Spinal cord (tissue), 9 donors: ENCODE measurements at regions not wholly inside any gene's neighbourhood (a gene's known extent, or its start where the extent isn't known, plus 50 kb on each side); places are given as distances from the start of the nearest gene placed in this dataset.
A peak's percentile ranks its signal among the peaks of the same experiment; 100 is the strongest.
"Not testable (repeated sequence)": the region's sequence is repeated elsewhere in the genome, so short reads cannot be mapped to it uniquely, and the experiment has no call there.

Source experiments
- DNase-seq, 6 donors: peaks; one replicate each; pipeline versions ENCODE4 v3.0.0 to v3.0.0-alpha.2; 2013 to 2015; ENCODE audit warnings: low spot score in 6 of 6, low read depth in 4 of 6
- H3K27ac ChIP-seq: one replicate; pipeline ENCODE4 v1.5.1; 2013; ENCODE audit warnings: low read depth, low read length, control low read depth
- H3K27me3 ChIP-seq: one replicate; pipeline ENCODE4 v1.6.1; 2013; ENCODE audit warnings: low read length; ENCODE audit not compliant: control insufficient read depth, insufficient read depth
- H3K36me3 ChIP-seq: one replicate; pipeline ENCODE4 v1.6.1; 2013; ENCODE audit warnings: low read length; ENCODE audit not compliant: control insufficient read depth, insufficient read depth
- H3K4me1 ChIP-seq: one replicate; pipeline ENCODE4 v1.6.1; 2013; ENCODE audit warnings: low read length; ENCODE audit not compliant: control insufficient read depth, insufficient read depth
- H3K4me3 ChIP-seq: one replicate; pipeline ENCODE4 v1.5.1; 2013; ENCODE audit warnings: low read depth, low read length, control low read depth
- H3K9me3 ChIP-seq: one replicate; pipeline ENCODE4 v1.6.1; 2013; ENCODE audit warnings: low read length; ENCODE audit not compliant: control insufficient read depth, insufficient read depth
- WGBS: methylation state at CpG from one replicate; pipeline ENCODE4 v1.1.5; 2013; ENCODE audit warnings: missing lambda C conversion rate; ENCODE audit not compliant: insufficient coverage; 5-methylcytosine and 5-hydroxymethylcytosine counted together
- donor health status: healthy.

DNA sequence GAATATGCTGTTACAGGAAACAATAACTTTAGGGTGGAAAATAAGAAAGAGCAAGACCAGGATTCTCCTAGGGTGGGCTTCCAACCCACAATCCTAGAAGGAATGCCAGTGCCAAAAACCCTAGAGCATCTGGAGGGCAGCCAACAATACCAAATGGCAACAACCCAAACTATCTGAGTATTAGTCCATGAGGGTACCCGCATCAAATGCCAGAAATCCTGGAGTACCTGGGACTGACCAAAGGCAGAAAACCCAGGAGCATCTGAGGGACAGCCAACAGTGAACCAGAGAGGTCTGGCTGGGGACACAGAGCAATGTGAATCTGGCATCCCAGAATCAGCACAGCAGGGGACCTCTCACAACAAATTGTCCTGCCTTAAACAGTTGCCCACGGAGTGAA, 126.3 kb downstream of the SCG2 start:
- DNase-seq, result no peak
- Histone ChIP-seq H3K27ac (no peak overlapping the region), H3K9me3 (no peaks in the 10 kb centered on the region), H3K36me3 (no peaks in the 10 kb centered on the region), H3K4me3 (no peak overlapping the region), H3K27me3 (no peaks in the 10 kb centered on the region), H3K4me1 (no peaks in the 10 kb centered on the region)
- WGBS, result 100% methylated on average over 1 of the region's 2 CpGs

DNA sequence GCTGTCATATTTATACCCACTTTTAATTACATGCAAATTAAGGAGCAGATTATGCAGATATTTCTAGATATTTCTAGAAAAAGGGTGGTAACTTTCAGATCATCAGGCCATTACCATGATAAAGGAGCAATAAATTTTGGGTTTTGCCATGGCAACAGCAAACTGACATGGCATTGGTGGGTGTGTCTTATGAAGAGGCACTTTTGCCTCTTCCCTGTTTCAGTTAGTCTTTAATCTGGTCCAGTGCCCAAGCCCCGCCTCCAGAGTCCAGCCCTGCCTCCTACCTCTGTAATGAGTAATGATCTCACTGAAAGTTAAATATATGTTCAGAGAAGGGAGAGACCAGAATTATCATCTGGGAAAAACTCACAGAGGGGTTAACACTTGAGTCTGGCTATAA, 124.8 kb downstream of the SCG2 start:
- Histone ChIP-seq H3K27me3 (no peaks in the 10 kb centered on the region), H3K27ac (no peak overlapping the region), H3K4me3 (no peak overlapping the region), H3K9me3 (no peaks in the 10 kb centered on the region), H3K4me1 (no peaks in the 10 kb centered on the region), H3K36me3 (no peaks in the 10 kb centered on the region)
- DNase-seq, result no peak
- no CpG with 5 or more reads among the region's 1 CpG for WGBS

DNA sequence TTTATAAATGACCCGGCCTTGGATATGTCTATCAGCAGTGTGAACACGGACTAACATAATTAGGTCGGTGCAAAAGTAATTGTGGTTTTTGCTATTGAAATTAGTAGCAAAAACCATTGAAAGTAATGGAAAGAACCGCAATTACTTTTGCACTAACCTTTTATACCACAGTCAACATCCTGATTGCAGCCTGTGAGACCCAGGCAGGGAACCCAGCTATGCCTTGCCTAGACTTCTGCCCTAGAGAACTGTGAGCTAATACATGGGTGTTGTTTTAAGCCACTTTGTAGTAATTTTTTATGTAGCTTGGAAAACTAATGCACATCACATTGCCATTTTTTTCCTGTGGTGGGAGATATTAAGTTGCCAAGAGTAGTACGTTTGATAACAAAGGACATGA, 120.7 kb downstream of the SCG2 start:
- no peaks in the 10 kb centered on the region for H3K4me1 ChIP-seq
- no peak overlapping the region for H3K4me3 ChIP-seq
- no peak overlapping the region for H3K27ac ChIP-seq
- no peak for DNase-seq
- H3K9me3 ChIP-seq, result no peaks in the 10 kb centered on the region
- no peaks in the 10 kb centered on the region for H3K27me3 ChIP-seq
- WGBS, result no CpG with 5 or more reads among the region's 5 CpGs
- no peaks in the 10 kb centered on the region for H3K36me3 ChIP-seq

DNA sequence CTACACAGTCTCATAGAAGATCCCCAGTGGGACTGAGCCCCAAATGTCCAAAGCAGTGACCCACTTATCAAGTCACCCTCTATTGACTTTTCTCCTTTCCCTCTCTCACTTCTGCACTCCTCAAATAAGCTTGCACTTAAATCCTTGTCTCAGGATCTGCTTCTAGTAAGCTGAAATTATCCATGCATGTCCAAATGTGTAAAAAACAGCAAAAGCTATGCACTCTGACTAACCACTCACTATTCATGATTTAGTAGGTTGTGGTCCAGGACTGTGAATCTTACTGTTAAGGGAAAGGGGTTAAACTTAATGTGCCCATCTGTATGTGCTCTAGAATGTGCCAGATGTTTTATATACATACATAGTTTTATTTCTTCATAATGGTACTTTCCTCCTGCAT, 115.4 kb downstream of the SCG2 start:
- no peaks in the 10 kb centered on the region for H3K36me3 ChIP-seq
- no peak overlapping the region for H3K4me3 ChIP-seq
- no peaks in the 10 kb centered on the region for H3K27me3 ChIP-seq
- no peak overlapping the region for H3K27ac ChIP-seq
- H3K9me3 ChIP-seq, result peaks cover 2% of the 10 kb centered on the region
- no peaks in the 10 kb centered on the region for H3K4me1 ChIP-seq
- no peak for DNase-seq

DNA sequence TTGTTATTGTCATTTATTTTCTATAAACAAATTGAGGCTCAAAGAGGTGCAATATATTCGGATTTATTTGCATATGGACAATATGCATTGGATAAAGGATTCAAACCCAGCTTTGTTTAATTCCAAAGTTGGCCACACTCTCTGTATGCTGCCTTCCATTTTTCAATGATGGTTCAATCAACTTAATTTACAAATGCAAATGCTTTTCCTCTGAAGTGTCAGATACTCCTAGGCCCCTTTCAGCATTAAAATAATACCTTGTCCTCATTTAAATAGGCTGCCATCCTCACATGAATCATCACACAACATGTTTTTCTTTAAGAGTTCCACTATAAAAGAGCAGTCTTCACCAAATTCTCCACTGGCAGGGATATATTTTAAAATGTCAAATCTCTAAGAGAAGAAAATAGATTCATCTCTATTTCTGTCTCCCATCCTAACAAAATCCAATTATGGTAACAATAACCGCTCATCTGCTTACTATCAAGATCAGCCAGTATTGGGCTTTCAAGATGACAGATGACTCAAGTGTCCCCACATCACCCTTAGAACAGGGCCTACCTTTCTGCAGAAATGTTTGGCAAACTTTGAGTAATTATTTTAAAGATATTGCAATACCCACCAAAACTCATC, 114.8 kb downstream of the SCG2 start:
- no peaks in the 10 kb centered on the region for H3K4me1 ChIP-seq
- H3K4me3 ChIP-seq, result no peak overlapping the region
- H3K27ac ChIP-seq, result no peak overlapping the region
- no CpG with 5 or more reads among the region's 2 CpGs for whole genome bisulfite sequencing
- no peaks in the 10 kb centered on the region for H3K27me3 ChIP-seq
- peak in 1 of 6 donors; percentile 8 for DNase-seq
- H3K36me3 ChIP-seq, result no peaks in the 10 kb centered on the region
- peaks cover 2% of the 10 kb centered on the region for H3K9me3 ChIP-seq

DNA sequence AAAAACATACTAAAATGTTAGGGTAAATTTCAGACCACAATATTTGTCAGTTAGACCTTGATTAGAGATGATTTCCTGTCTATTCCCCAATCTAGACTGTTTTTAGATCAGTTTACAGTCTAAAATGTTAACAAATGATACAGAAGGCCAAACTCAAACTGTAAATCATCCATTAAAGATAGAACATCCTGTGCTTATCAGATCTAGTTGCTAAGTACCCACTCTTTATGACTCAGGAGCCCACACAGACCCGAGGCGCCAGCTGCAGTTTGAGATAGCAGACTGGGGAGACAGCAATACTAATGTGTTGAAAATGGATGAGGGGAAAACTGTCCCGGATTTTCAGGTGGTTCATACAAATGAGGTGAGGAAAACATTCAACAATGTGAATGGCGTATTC, 113.3 kb downstream of the SCG2 start:
- no peak for DNase-seq
- Histone ChIP-seq H3K9me3 (peaks cover 2% of the 10 kb centered on the region), H3K27me3 (no peaks in the 10 kb centered on the region), H3K4me3 (no peak overlapping the region), H3K27ac (no peak overlapping the region), H3K4me1 (no peaks in the 10 kb centered on the region), H3K36me3 (no peaks in the 10 kb centered on the region)
- 100% methylated on average over 1 of the region's 4 CpGs for WGBS

DNA sequence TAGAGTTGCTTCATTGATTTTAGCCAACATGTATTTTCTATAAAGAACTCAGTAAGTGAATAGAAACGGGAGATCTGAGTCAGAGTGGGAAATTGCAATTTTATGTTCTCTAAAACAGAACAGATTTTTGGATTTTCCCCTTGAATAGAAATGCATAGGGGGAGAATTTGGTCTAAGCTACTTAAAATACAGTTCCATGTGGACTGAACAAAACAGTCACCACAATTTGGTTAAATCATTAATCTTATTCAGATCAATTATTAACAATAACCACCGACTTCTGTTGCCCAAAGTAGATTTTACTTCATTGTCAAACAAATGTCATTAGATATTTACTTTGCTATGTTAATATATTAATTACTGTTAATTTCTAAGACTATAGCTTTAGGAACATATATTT, 107.7 kb downstream of the SCG2 start:
- no CpG with 5 or more reads among the region's 2 CpGs for WGBS
- peak in 1 of 6 donors; percentile 36 for DNase-seq
- Histone ChIP-seq H3K27ac (no peak overlapping the region), H3K27me3 (no peaks in the 10 kb centered on the region), H3K36me3 (no peaks in the 10 kb centered on the region), H3K4me3 (no peak overlapping the region), H3K4me1 (no peaks in the 10 kb centered on the region), H3K9me3 (peaks cover 2% of the 10 kb centered on the region)

DNA sequence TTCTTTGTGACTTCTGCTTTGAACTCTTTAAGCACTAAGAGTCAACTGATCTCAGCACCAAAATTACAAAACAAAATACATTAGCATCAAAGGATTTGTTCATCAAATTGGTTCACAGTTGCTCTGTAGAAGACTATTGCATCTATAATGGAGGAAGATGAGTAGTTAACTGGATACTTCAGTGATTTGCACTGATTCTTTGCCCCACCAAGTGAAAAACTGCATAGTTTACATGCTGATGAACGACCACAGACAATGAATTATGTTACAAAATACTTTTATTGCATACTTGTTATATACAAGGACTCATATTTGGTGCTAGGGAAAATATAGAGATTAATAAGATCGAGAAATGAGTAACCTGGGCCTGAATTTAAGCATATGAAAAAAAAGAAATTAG, 107.2 kb downstream of the SCG2 start:
- no peak overlapping the region for H3K27ac ChIP-seq
- no peak for DNase-seq

DNA sequence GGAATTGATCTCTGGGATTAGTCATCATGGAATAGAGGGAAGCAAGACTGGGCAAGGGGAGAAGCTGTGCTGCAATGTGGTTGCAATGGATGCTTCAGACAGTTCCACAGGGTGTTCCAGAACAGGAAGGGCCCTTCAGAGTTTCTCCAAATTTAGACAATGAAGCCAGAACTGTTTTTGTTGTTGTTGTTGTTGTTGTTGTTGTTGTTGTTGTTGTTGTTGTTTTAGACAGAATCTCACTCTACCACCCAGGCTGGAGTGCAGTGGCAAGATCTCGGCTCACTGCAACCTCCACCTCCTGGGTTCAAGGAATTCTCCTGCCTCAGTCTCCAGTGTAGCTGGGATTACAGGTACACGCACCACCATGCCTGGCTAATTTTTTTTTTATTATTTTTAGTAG, 105.3 kb downstream of the SCG2 start:
- not testable (repeated sequence) for H3K27me3 ChIP-seq, H3K27ac ChIP-seq, H3K4me1 ChIP-seq, H3K4me3 ChIP-seq, H3K36me3 ChIP-seq, H3K9me3 ChIP-seq, DNase-seq
- WGBS, result 100% methylated on average over 1 of the region's 2 CpGs

More for the DNA sequence above, 107.2 kb downstream of the SCG2 start:
- Histone ChIP-seq H3K4me1 (no peaks in the 10 kb centered on the region), H3K9me3 (peaks cover 2% of the 10 kb centered on the region), H3K27me3 (no peaks in the 10 kb centered on the region), H3K36me3 (no peaks in the 10 kb centered on the region), H3K4me3 (no peak overlapping the region)
- no CpG with 5 or more reads among the region's 2 CpGs for WGBS

DNA sequence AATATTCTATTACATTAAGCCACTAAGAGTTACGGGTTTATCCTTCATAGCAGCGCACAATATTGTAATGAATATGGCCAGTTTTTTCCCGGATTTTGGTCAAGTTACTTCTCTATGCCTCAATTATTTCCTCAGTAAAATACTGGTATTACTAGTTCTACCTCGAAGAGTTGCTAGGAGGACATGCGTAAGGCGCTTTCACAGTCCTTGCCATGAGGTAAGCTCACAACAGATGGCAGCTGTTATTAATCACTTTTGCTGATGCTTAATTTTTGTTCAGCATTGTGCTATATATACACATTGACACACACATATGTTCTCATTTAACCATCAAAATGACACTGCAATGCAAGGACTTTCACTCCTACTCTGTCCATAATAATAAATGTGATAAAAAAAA, 101.5 kb downstream of the SCG2 start:
- DNase-seq, result no peak
- no peaks in the 10 kb centered on the region for H3K36me3 ChIP-seq
- no CpG with 5 or more reads among the region's 6 CpGs for WGBS

More for the DNA sequence above, 101.5 kb downstream of the SCG2 start:
- Histone ChIP-seq H3K4me1 (no peaks in the 10 kb centered on the region), H3K9me3 (no peaks in the 10 kb centered on the region), H3K4me3 (no peak overlapping the region), H3K27ac (no peak overlapping the region), H3K27me3 (no peaks in the 10 kb centered on the region)
